ENCODE measurements at regions not wholly inside any gene's neighbourhood (a gene's known extent, or its start where the extent isn't known, plus 50 kb on each side); places are given as distances from the start of the nearest gene placed in this dataset.

DNA sequence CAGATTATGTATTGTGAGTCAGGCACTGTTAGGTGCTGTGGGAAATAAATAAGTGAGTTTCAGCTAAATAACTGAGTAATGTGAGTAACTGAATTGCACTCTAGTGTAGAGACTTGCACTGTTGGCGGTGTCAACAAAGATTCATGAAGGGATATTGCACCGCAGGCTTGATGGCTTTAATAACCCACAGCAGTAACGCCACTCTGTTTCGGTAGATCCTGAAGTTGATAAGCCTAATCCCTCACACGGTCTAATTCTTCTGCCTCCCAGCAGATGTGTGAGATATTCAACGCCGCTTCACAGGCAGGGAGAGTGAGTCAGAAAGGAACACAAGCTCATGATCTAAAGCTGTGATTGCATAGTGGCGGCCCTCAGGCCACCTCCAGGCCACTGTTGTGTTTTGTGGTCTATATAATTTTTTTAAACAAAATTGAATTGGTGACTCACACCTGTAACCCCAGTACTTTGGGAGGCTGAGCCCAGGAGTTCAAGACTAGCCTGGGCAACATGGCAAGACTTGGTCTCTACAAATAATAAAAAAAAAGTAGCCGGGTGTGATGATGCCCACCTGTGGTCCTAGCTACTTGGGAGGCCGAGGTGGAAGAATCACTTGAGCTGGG lies 94.3 kb downstream of the LIPG start:
- DNase-seq = no peak

DNA sequence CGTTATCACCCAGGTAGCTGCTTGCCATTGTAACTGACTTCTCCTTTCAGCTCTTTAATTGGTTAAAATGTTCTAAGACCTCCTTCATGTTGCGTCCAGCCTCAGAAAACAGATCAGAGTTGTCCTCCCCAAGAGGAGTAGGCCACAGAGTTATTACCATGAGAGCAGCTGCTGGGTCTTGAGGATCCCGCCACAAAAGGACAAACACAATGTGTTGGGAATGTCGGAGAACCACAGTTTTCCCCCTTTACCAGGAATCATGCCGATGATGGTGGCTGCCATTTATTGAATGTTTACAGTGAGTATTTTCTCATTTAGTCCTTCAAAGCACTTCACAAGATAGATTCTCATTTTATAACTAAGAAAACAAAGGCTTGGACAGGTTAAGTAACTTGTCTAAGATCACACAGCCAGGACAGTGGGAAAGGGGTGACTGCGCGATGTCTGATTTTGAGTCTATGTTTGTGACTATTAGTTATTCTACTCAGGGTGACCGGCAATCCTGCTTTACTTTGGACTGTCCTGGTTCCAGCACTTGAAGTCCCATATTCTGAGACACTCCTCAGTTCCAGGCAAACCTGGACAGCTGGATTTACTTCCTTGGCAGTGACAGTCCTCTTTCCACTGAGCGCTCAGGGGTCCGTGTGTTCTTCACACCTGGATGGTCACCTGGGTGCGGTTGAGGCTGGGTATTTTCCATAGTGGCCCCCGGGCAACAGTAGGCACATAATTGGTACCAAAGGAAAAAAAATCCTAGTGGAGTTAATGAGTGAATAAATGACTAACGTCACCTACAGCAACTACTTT lies 93.6 kb downstream of the LIPG start:
- DNase-seq = no peak

DNA sequence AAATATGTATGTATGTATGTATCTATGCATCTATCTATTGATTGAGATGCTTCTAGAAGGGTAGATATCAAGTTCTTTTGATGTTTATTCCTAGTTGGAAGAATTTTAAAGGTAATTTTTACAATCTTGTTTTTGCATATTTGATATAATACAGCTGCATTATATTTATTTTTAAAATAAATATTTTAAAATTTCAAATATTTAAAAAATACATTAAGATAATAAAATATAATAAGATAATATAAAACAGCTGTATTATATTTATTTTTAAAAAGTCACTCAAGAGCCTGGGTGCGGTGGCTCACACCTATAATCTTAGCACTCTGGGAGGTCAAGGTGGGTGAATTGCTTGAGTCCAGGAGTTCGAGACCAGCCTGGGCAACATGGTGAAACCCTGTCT lies 92.5 kb downstream of the LIPG start:
- no peak for DNase-seq

DNA sequence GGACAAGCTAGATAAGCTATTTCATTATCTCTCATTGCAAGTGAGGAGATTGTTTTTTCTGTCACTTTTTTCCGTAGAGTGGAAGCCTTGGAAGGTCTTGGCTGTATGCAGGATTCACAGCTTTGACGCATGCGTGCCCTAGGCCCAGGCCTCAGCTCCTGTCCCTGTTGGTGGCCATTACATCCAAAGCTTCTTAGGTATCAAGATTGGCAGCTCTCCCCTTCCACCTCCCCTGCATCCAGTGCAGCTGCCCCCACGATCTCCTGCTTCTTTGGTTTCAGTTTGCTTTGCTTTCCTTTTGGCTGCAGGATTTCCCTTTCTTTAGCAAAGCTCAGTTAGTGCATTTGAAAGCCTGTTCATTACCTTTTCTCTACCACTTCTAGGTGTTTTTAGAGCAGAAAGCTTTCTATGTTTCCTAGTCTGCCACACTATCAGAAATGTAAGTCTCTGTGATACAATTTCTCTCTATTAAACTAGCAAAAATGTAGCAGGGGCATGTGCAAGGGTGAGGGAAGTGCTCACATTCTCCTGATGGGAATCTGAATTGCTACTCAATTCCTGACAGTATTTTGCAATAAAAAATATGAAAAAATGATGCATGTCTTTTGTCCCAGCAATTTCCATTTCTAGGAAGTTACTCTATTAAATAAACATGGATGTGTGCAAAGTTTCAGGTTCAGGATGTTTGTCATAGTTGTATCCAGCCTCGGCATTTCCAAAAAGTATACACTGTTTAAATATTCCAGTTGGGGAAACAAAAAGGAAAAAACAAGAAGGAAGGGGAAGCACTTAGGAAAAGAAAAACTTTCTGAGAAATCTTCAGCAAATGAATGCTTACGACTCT lies 91.2 kb downstream of the LIPG start:
- peak; percentile 58 for DNase-seq

DNA sequence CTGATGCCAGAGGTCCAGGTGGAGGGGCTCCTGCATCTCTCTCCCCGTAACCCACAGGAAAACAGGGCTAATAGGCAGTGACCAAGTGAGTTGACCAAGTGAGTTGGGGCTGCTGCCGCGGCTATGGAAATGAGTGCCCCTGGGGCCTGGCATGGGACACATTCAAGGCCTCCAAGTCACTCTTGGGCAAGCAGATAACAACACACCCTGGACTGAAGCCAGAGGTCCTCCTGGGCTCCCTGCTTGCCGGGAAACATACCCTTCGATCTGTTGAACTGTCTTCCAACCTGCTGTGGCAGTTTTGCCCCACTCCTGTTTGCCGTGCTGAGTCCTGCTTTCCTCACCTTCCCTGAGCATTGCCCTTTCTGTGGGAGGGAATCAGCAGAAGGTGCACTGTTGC lies 89.2 kb downstream of the LIPG start:
- no peak for DNase-seq

DNA sequence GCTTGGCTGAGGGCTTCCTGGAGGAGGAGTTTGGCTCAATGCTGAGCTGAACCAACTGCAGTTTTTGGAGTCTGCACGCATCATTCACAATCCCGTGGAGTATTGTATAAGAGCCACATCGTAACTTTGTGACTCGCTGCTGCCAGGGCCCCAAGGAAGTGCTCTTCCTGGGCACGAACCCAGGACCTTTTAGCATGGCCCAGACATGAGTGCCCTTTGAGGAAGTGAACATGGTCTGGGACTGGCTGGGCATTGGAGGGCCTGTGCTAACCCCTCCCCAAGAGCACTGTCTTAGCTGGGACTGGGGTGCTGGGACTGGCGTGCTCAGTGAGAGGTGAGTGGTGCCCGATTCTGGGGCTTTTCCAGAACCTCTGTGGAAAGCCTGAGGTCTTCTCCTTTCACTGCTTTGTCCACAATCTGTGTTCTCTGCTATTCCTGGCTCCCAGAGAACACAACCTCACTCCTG lies 88.6 kb downstream of the LIPG start:
- no peak for DNase-seq

DNA sequence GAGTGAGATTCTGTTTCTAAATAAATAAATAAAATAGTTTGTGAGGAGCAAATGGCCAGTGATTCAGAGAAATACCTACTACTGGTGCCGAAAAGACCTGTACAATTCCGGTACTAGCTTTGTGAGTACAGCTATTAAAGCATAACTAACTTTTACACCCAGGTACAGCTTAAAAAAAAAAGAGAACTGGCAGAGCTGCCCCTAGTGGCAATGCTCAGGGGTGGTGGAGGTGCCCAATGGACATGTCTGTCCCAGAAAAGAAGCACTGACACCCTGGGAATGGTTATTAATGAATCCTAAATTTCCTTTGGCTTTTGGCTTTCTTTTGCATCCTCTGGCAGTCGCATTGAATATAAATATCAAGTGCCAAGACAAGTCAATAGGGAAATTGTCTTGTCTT lies 87.0 kb downstream of the LIPG start:
- DNase-seq = no peak

All from tongue (tissue), 1 donor.